ENCODE measurements at regions not wholly inside any gene's neighbourhood (a gene's known extent, or its start where the extent isn't known, plus 50 kb on each side); places are given as distances from the start of the nearest gene placed in this dataset.

- no peak for TF ChIP-seq CTCF (conservative IDR thresholded peaks at IDR 0.05 in 1 of 2, IDR thresholded peaks at IDR 0.05 in 1 of 2; ENCODE audit: extremely low read depth in 1 of 2, insufficient read depth in 1 of 2, low read depth in 1 of 2, low read length in 2 of 2)
- no peak for TF ChIP-seq EZH2 (IDR thresholded peaks at IDR 0.05; ENCODE audit: borderline replicate concordance, low read length)
These were observed 154.3 kb upstream of the ZFHX3 start for GRCh38 chr16:73202161-73202729.

Measured in mammary epithelial cell (primary cell).